ENCODE measurements at regions not wholly inside any gene's neighbourhood (a gene's known extent, or its start where the extent isn't known, plus 50 kb on each side); places are given as distances from the start of the nearest gene placed in this dataset.
"Not testable (repeated sequence)": the region's sequence is repeated elsewhere in the genome, so short reads cannot be mapped to it uniquely, and the experiment has no call there.

DNA sequence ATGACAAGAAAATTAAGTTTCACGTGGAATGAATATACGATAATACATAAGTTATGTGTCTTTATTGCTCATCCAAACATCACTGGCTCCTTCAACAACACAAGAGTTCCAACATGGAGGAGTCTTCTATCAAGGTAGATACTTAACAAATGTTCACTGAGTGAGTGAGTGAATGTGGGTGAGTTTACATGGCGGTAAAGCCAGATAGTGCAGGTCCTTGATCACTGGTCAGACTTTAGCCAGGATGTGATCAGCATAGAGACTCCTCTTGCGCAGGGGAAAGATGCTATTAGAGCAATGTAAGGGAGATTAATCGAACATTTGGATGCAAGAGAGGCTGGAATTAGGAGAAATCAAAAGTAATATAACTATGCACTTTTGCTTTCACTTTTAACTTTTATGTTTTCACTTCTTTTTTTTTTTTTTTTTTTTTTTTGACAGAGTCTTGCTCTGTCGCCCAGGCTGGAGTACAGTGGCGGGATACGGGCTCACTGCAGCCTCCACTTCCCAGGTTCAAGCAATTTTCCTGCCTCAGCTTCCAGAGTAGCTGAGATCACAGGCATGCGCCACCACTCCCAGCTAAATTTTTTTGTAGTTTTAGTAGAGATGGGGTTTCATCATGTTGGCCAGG lies 249.0 kb upstream of the ID2 start:
- DNase-seq (ENCODE audit: low read depth) = no peak

DNA sequence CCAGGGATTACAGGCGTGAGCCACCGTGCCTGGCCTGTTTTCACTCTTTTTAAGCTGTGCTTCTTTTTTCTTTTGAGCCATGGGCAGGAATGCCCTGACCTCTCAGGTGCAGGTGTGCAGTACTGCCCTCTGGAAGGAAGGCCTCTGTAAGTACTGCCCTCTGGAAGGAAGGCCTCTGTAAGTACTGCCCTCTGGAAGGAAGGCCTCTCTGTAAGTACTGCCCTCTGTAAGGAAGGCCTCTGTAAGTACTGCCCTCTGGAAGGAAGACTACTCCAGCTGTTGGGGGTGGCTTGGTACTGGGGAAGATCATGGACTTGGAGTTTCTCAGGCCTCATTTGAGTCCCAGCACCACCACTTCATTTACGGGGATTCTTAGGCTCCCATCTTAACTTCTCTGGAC lies 248.5 kb upstream of the ID2 start:
- DNase-seq (ENCODE audit: low read depth) = no peak

DNA sequence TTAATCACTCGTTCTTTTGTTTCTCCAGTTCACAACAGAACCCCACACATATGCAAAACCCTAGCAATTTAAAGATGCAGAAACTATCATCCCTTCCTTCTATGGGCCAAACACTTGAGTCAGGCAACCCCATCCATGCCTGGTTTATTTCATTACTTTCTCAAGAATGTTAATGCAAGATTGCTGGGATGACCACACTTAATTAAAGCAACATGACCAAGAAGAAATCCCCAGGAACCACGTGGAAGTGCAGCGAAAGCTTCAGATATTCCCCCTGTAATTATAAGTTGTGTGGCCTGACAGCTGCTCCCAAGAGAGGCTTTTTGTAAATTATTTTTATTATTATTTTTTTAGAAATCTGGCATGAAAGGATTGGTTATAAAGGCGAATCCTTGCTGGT lies 246.2 kb upstream of the ID2 start:
- no peak for DNase-seq (ENCODE audit: low read depth)

DNA sequence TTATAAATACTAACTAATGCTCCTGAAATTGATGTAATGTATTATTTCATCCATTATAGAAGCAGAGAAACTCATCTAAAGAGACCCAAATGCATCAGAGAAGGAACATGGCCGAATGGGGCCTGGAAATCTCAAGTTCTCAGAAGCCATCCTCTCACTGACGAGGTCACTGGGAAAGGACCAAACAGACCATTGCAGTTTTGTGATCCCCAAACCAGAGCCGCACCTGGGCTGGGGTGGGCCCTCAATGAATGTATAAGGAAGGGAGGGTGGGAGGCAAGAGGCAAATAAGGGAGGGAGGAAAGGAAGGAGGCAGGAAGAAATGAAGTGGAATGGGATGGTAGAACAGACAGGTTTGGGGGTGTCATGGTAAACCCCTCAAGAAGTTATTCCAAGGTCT lies 245.3 kb upstream of the ID2 start:
- DNase-seq (ENCODE audit: low read depth) = no peak

DNA sequence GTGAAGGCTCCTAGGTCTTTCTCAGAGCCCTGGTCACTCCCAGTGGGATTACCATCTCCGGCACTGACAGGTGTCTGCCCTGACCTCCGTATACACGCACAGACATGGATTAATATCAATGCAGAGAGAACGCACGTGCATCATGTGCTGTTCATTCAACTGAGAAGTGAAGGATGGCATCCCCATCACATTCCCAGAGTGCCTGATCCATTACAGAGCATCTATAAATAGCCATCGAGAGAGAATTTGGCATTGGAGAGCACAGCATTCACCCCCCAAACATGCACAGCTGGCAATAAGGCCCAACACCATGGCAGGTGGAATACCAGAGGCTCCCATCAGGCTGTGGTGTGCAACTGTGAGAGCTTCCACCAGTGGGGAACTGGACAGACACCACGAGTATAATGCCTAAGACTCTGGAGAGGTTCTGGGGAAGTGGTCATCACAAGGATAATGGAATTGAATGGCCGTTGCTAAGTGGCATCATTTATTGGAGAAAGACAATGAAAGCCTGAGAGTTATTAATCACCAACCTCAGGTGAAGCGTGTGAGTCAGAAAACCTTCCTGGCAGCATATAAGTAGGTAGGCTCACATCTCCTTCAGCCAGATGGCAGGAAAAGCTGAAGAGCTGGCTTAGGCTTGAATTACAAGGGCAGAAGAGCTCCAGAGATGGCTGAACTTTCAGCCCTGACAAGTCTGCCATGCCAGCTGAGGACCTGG lies 244.5 kb upstream of the ID2 start:
- DNase-seq (ENCODE audit: low read depth) = no peak

DNA sequence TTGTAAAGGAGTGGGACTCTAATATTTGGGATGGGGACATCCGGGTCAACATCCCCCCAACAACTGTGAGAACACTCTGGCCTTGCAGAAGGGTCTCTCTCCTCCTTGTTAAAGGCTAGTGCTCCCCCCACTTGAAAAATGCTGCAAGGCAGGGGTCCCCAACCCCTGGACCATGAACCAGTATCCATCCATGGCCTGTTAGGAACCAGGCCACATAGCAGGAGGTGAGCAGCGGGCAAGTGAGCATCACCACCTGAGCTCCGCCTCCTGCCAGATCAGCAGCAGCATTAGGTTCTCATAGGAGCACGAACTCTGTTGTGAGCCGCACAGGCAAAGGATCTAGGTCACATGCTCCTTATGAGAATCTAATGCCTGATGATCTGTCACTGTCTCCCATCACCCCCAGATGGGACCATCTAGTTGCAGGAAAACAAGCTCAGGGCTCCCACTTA lies 243.9 kb upstream of the ID2 start:
- DNase-seq (ENCODE audit: low read depth) = no peak

DNA sequence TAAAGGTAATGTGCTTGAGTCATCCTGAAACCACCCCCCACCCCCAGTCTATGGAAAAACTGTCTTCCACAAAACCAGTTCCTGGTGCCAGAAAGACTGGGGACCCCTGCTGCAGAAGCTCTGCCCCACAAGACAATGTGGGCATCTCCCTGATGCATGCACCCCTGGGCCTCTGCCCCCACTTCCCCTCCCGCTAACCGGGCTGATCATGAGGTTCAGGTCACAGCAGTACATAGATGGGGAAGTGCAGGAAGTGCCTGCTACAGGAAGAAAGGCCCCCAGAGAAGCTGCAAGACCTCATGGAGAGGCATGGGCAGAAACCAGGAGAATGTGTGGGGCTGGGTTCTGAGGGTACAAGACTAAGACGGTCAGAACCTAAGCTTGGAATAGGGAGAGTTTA lies 243.4 kb upstream of the ID2 start:
- DNase-seq (ENCODE audit: low read depth) = no peak

DNA sequence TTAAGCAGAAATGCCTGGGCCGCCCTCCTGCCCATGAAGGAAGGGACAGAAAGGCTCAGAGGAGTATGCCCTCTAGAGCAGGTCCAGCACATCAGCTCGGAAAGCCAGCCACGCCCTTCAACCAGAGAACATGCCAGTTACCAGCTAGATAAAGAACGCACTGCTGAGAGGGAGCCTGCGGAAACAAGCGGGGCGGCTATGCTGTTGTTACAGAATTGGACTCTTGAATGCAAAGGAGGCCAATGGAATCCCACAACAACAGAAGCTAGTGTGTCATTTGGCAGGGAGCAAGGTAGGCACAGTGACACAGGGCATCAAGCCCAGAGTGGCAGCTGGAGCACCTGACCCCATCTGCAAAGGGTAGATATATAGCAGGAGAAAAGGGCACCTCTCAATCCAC lies 242.9 kb upstream of the ID2 start:
- DNase-seq (ENCODE audit: low read depth) = no peak

DNA sequence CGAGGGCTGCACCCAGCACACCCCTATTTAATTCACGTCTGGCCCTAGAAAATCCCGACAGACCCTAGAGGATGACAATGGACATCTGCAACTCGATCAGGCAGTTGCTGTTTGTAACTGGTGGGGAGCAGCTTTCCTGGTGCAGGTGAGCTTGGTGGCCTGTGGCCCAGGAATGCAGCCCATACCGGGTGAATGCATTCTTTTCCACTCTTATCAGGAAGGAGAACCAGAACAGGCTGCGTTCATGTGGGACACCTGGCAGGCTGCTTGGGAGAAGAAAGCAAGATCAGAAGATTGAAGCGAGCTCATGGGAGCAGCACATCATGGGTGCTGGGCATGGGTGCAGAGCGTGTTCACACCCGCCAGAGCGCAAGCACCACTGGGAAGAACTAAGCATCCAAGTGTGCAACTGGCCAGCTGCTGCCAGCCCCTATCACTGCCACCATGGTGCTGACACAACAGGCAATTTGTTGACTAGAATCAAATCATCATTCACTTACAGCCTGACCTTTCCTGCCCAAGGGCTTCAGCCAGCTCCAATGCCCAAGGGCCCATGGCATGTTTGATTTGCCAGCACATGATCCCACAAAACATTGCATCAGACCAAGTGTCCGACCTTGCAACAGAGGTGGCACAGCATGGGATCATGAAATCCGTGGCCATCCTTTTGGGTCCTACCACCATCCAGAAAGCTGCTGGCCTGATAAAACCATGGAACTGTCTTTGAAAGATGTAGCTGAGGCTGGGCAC lies 241.7 kb upstream of the ID2 start:
- DNase-seq (ENCODE audit: low read depth) = no peak

DNA sequence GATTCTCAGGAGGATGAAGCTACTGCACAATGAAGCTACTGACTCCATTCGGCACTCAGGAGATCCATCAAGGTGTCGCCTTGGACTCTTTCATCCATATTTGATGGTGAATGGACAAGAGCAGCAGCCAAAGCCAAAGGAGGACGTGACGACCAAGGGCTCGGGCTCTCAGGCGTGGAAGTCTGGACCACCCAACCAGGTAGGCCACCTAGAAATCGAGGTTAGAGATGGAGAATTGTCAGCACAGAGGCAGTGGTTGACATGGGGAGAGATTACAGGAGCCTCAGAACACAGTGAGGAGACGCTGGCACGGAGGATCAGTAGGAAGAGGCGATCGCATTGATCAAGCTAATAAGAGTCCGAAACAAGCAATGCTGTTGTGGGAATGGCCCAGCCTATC lies 240.5 kb upstream of the ID2 start:
- no peak for DNase-seq (ENCODE audit: low read depth)

DNA sequence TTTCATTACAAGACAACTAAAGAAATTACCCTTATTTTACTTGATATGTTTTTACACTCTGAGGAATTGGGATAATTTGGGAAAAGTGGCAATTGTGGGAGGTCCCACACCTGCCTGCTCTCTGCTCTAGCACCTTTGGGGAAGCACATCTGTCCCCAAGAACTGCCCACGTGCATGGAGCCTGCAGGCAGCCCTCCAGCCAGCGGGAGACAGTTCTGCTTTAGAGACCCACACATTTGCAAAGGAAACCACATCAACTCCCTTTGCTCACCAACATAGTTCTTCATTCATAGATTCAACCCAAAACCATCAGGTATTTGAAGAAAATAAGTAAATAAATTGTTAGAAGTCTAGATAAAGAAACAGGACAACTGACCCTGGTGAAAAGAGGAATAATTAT lies 239.9 kb upstream of the ID2 start:
- no peak for DNase-seq (ENCODE audit: low read depth)

DNA sequence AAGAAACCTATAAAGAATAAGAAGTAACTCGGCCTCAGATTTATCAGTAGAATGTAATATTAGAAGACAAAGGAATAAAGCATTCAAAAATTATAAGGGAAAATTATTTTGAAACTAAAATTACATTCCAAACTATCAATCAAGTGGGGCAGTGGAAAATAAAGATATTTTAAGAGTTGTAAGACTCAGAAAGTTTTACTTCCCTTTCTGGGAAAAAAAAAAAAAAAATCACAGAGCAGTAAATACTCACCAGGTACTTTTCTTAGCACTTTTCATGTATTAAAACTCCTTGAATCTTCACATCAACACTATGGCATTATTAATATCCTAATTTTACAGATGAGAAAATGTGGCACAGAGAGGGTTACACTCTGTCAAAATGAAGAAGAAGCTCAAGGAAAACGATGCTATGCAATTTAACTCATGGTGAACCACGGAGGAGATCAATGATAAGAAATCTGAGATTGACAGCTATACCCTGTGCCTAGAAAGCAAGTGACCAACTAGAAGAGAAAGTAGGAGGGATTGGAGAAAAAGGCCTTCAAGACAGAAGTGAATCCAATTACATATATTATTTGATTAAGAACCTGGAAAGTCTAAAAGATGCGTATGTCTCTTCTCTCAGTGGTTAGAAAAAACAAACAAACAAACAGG lies 238.9 kb upstream of the ID2 start:
- DNase-seq (ENCODE audit: low read depth) = no peak

DNA sequence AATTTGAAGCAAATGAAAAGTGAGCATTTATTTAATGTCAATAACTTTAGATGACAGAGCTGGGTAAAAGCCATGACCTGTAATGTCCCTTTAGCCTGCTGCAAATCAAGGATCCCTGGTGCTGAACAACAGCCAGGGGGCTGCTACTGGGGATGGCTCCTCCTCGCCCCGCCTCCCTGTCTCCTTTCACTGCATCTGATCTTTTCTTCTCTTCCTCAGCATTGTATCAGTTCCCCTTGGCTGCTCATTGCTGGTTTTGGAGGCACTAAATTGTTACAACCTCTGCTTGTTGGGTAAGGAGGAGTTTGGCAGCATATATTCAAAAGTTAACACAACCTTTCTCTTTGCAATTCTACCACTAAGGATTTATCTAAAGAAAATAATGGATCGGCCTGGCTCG lies 236.3 kb upstream of the ID2 start:
- no peak for DNase-seq (ENCODE audit: low read depth)

DNA sequence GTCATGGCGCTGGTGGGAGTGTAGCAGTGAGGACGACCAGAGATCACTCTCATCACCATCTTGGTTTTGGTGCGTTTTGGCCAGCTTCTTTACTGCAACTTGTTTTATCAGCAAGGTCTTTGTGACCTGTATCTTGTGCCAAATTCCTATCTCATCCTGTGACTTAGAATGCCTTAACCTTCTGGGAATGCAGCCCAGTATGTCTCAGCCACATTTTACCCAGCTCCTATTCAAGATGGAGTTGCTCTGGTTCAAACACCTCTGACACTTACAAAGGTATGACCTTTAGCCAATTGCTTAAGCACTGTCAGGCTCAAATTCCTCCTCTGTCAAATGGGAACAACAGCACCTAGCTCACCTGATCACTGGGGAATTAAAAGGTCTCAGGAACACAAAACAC lies 235.1 kb upstream of the ID2 start:
- DNase-seq (ENCODE audit: low read depth) = not testable (repeated sequence)

DNA sequence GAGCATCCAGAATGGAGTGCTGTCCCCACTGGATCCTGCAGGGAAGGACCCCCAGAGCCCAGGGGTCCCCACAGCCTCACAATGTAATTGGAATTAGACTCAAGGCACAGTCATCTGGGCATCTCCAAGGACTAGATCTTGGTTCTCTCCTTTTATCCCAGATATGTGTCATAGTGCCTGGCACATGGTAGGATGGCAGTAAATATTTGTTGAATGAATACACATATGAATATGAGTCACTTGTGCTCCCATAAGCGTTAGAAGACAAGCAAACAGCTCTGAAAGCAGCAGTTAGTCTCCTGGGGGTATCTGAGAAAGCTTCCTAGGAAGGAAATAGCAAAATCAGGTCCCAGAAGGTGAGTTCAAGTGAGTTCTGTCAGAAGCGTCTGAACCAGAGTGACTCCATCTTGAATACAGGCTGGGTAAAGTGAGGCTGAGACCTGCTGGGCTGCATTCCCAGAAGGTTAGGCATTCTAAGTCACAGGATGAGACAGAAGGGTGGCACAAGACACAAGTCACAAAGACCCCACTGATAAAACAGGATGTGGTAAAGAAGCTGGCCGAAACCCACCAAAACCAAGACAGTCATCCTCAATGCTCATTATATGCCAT lies 234.1 kb upstream of the ID2 start:
- DNase-seq (ENCODE audit: low read depth) = no peak

DNA sequence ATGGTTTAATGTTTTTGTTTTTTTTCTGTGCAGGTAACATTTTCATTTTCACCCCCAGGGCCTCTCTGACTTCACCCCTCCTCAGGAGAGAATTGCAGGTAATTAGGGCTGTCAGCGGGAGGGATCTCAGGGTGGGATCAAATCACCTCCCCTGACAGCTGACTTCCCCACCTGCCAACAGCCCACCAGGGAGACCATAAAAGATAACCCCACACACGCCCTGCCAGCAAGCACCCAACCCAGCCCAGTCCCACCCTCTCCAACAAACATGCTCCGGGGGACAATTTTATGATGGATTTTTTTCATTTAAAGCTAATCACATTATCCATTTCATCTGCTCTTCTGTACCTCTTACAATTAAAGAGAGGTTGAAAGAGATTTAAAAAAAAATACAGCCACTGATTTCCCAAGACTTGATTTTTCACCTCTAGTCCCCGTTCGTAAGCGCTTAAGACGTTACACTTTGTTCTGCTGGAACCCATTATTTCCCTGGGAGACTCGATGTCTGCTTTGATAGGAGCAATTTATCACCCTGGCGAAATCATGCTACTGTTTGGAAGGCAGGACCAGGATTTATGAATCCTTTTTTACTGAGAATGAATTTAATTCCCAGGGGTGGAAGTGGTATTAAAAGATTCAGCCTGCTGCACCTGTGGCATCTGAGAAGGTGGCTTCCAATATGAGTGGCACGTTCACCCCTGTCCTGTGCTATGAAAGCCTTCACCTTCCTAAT lies 232.9 kb upstream of the ID2 start:
- no peak for DNase-seq (ENCODE audit: low read depth)

DNA sequence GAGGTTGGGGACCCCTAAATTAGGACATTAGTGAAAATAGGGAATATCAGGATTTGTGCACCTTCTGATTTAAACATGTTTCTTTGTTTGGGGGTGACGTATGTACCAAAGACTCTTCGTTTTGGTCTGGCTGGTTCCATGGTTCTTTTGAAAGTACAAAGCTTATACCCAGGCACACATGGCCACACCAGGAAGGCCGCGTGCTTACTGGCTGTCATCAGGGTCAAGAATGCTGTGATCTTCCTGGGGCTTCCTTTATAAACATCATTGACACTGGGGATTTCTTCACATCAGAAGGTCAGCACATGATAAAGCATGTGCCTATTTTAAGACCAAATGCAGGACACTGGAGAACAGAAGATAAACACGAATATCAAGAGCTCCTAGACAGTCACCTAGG lies 230.6 kb upstream of the ID2 start:
- DNase-seq (ENCODE audit: low read depth) = no peak

DNA sequence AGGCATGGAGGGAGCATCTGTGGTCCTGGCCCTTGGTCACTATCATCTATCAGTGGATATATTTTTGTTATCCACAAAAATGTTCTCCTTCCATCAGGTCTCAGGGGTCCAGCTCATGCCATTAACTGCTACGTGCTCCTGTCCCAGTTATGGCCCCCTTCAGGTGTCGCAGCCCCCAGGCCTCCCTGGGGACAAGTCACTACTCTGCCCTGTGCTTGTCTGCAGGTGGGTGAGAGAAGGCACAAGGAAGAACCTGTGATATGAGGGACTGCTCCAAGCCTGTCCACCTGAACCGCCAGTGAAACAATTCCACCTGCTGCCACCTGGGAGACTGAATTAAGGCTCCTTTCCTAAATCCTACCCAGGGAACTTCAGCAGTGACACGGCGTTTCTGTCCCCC lies 229.6 kb upstream of the ID2 start:
- no peak for DNase-seq (ENCODE audit: low read depth)

DNA sequence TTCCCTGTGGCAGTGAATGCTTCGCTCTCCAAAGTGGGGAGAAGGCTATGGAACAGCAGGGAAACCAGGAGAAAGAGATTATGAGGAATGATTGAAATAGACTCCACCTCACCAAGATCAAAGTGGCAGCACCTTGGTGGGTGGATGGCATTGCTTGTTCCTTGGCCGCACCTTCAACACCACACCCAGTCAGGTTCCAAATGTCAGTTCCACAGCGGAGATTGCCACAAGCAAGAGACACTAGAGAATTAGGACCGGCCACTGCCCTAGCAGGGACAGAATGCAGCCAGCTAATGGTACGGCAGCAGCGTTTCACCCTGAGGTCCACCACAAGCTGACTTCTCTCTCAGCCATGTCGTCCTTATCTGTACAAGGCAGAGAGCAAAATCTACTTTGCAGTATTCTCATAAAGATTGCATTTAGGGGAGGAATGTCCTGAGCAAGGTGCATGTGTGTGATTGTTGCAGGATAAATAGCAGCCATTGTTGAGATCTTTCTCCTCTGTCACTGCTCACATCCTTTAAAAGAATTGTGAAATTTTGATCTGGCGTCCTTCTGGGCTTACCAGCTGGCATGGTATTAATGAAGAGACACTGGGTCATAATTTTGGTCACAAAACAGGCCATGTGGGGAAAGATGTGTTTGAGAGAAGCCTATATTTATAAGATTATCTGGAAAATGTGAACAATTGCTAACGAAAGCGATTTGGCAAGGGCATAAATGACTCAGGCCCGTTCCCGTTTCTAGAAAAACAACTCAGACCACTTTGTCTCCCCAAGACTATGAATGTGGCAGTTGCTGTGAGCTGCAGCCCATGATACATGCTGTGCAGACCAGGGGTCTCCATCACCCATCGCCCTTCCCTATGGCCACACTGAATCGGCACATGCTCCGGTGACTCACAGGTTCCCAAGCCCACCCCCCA lies 228.6 kb upstream of the ID2 start:
- DNase-seq (ENCODE audit: low read depth) = no peak

DNA sequence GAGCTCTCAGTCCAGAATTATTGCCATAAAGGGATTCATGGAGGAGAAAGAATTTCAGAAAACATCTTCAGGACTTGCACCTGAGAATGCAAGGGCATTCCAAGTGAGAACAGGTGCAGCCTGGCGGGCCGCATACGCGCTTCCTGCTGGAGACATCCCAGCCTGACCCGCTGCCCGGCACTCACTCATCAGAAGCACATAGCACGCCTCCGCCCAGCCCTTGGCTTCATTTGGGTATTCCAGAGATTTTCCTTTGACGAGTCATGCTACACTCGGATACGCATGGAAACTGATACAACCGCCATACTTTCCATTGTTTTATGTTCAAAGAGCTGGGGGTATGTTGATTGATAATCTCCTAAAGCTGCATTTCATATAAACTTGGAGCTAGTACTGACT lies 228.0 kb upstream of the ID2 start:
- DNase-seq (ENCODE audit: low read depth) = no peak

DNA sequence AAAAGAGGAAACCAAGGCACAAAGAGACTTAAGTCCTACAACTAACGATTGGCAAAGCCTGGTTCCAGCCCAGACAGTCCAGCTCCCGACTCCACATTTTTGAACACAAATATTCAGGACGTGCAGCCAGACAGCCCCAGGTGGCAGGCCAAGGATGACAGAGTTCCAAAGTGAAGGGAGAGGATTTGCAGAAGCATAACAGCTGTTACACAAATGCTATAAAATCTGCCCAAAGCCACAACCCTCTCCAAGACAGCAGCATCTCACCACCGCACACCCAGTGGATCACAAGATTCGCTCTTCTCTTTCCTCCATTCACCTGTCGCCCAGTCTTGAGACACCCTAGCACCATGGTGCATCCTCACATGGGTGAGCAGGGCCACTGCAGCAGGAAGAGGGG lies 227.1 kb upstream of the ID2 start:
- DNase-seq (ENCODE audit: low read depth) = no peak

Measured in stimulated activated CD8-positive, alpha-beta memory T cell treated with anti-CD3 and anti-CD28 coated beads, Interleukin-12 subunit alpha, Interleukin-12 subunit beta, amount 100 ng/mL, for 4 hours (primary cell).